Astrocyte of the spinal cord (primary cell): ENCODE measurements at regions not wholly inside any gene's neighbourhood (a gene's known extent, or its start where the extent isn't known, plus 50 kb on each side); places are given as distances from the start of the nearest gene placed in this dataset.

Source experiments
- DNase-seq: peaks from one replicate; pipeline ENCODE4 v3.0.0; 2011; ENCODE audit warnings: low read depth, low spot score
- H3K4me3 ChIP-seq: 2 replicates; pipeline ENCODE4 v1.5.1; 2011; ENCODE audit warnings: low read depth, mild to moderate bottlenecking, low read length, moderate library complexity
- CTCF ChIP-seq: IDR thresholded peaks from 2 replicates; pipeline ENCODE4 v1.5.1; 2012; ENCODE audit warnings: low read depth, mild to moderate bottlenecking, low read length, inconsistent platforms
- in situ Hi-C: cut with HindIII; loops from 2 replicates; pipeline ENCODE4 v1.10.0; 2017; ENCODE audit warnings: low sequenced_read_pairs

- no peak for DNase-seq
- H3K4me3 ChIP-seq = no peak overlapping the region
- TF ChIP-seq CTCF = no peak
- in situ Hi-C loops = no loop called here
Observed at GRCh38 chr1:168447871-168448270, 95.9 kb downstream of the XCL2 start.

GRCh38 chr1:168446081-168446480 lies 97.7 kb downstream of the XCL2 start:
- H3K4me3 ChIP-seq = no peak overlapping the region
- TF ChIP-seq CTCF = no peak
- DNase-seq = no peak
- in situ Hi-C loops = no loop called here

GRCh38 chr1:168443899-168444298 lies 99.9 kb downstream of the XCL2 start:
- in situ Hi-C loops = no loop called here
- no peak for TF ChIP-seq CTCF

GRCh38 chr1:168443356-168443755 lies 100.4 kb downstream of the XCL2 start:
- H3K4me3 ChIP-seq = no peak overlapping the region
- no peak for DNase-seq
- in situ Hi-C loops = no loop called here
- TF ChIP-seq CTCF = no peak

More at GRCh38 chr1:168443899-168444298, 99.9 kb downstream of the XCL2 start:
- no peak for DNase-seq
- no peak overlapping the region for H3K4me3 ChIP-seq

- no peak for DNase-seq
- in situ Hi-C loops = no loop called here
Observed at GRCh38 chr1:168442931-168443330, 100.9 kb downstream of the XCL2 start.

GRCh38 chr1:168441745-168442144 lies 102.1 kb downstream of the XCL2 start:
- TF ChIP-seq CTCF = no peak
- peak; percentile 22 for DNase-seq
- in situ Hi-C loops = no loop called here
- H3K4me3 ChIP-seq = no peak overlapping the region

More at GRCh38 chr1:168442931-168443330, 100.9 kb downstream of the XCL2 start:
- no peak overlapping the region for H3K4me3 ChIP-seq
- TF ChIP-seq CTCF = no peak
